Panc1 (cell line): ENCODE measurements at regions not wholly inside any gene's neighbourhood (a gene's known extent, or its start where the extent isn't known, plus 50 kb on each side); places are given as distances from the start of the nearest gene placed in this dataset.

Experiments
- ATAC-seq: fragments of 200-7000 bp; cut with Tn5 transposase; 2 replicates; pipeline ENCODE4 v1.9.1; 2020; ENCODE audit warnings: mild to moderate bottlenecking, moderate library complexity
- BruUV-seq: library from RNA; stranded (reverse); fragments of 400-500 nt; replicated peaks from 2 replicates; lab custom pipeline; 2021; lab: Mats Ljungman, UMichigan
- CTCF ChIA-PET: fragments of 300-600 bp; sonication (Branson Sonifier 250); formaldehyde crosslinking; loops from one replicate; lab custom pipeline; 2022; ENCODE audit warnings: antibody characterized with exemption; lab: Charles Lee
- POLR2A ChIA-PET: fragments of 300-600 bp; sonication (Branson Sonifier 250); formaldehyde crosslinking; loops from one replicate; lab custom pipeline; 2022; ENCODE audit warnings: antibody characterized with exemption; lab: Charles Lee
- DNase-seq: peaks from one replicate; pipeline ENCODE4 v3.0.0-alpha.2; 2010; ENCODE audit warnings: low read depth, low spot score
- H3K27ac ChIP-seq: 2 replicates; pipeline ENCODE4 v1.5.1; 2011; ENCODE audit warnings: mild to moderate bottlenecking, low read length, inconsistent platforms
- H3K27me3 ChIP-seq: fragments of 200-500 bp; sonication (Bioruptor generic); 2 replicates; pipeline ENCODE4 v1.6.0; 2014; ENCODE audit warnings: low read length, inconsistent platforms; ENCODE audit not compliant: control insufficient read depth, insufficient read depth
- H3K36me3 ChIP-seq: fragments of 200-500 bp; sonication (Bioruptor generic); 2 replicates; pipeline ENCODE4 v1.5.1; 2014; ENCODE audit warnings: inconsistent platforms, mild to moderate bottlenecking, low read length, moderate library complexity; ENCODE audit not compliant: control insufficient read depth, insufficient read depth
- H3K4me1 ChIP-seq: 2 replicates; pipeline ENCODE4 v1.5.1; 2011; ENCODE audit warnings: inconsistent platforms, mild to moderate bottlenecking, low read length, moderate library complexity; ENCODE audit not compliant: control insufficient read depth, insufficient read depth
- H3K4me3 ChIP-seq, 2 experiments: 2 replicates each; pipeline ENCODE4 v1.5.1; 2011 to 2012; ENCODE audit warnings: low read depth in 2 of 2, low read length in 2 of 2, mild to moderate bottlenecking in 2 of 2, inconsistent platforms in 1 of 2, moderate library complexity in 1 of 2
- H3K9me3 ChIP-seq: fragments of 200-500 bp; sonication (Bioruptor generic); 2 replicates; pipeline ENCODE4 v1.5.1; 2014; ENCODE audit warnings: low read depth, mild to moderate bottlenecking, inconsistent platforms, low read length, moderate library complexity; ENCODE audit not compliant: control insufficient read depth, insufficient read depth
- CTCF ChIP-seq: fragments of 450-650 bp; IDR thresholded peaks from 2 replicates; pipeline ENCODE4 v1.5.1; 2017; ENCODE audit warnings: mild to moderate bottlenecking
- POLR2AphosphoS5 ChIP-seq: IDR thresholded peaks from 2 replicates; pipeline ENCODE4 v1.6.1; 2012; ENCODE audit warnings: mild to moderate bottlenecking, low read depth, low read length, moderate library complexity
- REST ChIP-seq, 2 experiments: IDR thresholded peaks; 2 replicates each; pipeline ENCODE4 v1.6.1; 2011 to 2012; ENCODE audit warnings: low read depth in 2 of 2, control low read depth in 1 of 2, low read length in 1 of 2, mild to moderate bottlenecking in 1 of 2, moderate library complexity in 1 of 2; ENCODE audit not compliant: insufficient read depth in 1 of 2
- SIN3A ChIP-seq: IDR thresholded peaks from 2 replicates; pipeline ENCODE4 v1.6.1; 2012; ENCODE audit warnings: low read depth, mild to moderate bottlenecking, low read length, moderate library complexity, borderline replicate concordance; ENCODE audit not compliant: insufficient read depth
- TCF7L2 ChIP-seq: IDR thresholded peaks from 2 replicates; pipeline ENCODE4 v1.6.1; 2011; ENCODE audit warnings: mild to moderate bottlenecking, low read depth, low read length, inconsistent platforms
- in situ Hi-C: cut with HindIII; loops from 2 replicates; pipeline ENCODE4 v1.10.0; 2016; ENCODE audit warnings: low sequenced_read_pairs, low pct_unique_long_range_greater_than_20kb
- intact Hi-C: fragments of 100-400 bp; cut with micrococcal nuclease; formaldehyde crosslinking; loops from one replicate; pipeline ENCODE4 v1.10.0; 2022; ENCODE audit not compliant: unreplicated experiment

- CTCF ChIA-PET = no interaction called here
- in situ Hi-C loops = no loop called here
Measured at GRCh38 chr19:31783592-31783991, 434.4 kb upstream of the TSHZ3 start.

GRCh38 chr19:31784671-31785101, 435.4 kb upstream of the TSHZ3 start:
- in situ Hi-C loops (no loop called here), intact Hi-C loops (no loop called here)
- ChIA-PET CTCF (no interaction called here), POLR2A (no interaction called here)
- Histone ChIP-seq H3K9me3 (no peaks in the 10 kb centered on the region), H3K36me3 (no peaks in the 10 kb centered on the region), H3K4me3 (no peak overlapping the region), H3K27me3 (peaks cover 2% of the 10 kb centered on the region; the same call in 1 of the 2 replicates), H3K4me1 (no peaks in the 10 kb centered on the region), H3K27ac (no peak overlapping the region)
- DNase-seq = no peak
- TF ChIP-seq REST (IDR thresholded peaks at IDR 0.05; ENCODE audit: insufficient read depth in 1 of 2, low read depth in 2 of 2, low read length in 1 of 2) (no peak), TCF7L2 (no peak), CTCF (no peak), SIN3A (no peak), POLR2AphosphoS5 (no peak)
- no peak for ATAC-seq
- BruUV-seq = no TSS peak

More at GRCh38 chr19:31783592-31783991, 434.4 kb upstream of the TSHZ3 start:
- no peak overlapping the region for H3K4me3 ChIP-seq
- DNase-seq (no peak), ATAC-seq (no peak)
- H3K36me3 ChIP-seq = no peaks in the 10 kb centered on the region
- no peak overlapping the region for H3K27ac ChIP-seq
- BruUV-seq = no TSS peak
- TF ChIP-seq TCF7L2 = no peak
- TF ChIP-seq POLR2AphosphoS5 = no peak
- no peak for TF ChIP-seq SIN3A
- no peak for TF ChIP-seq REST (IDR thresholded peaks at IDR 0.05; ENCODE audit: insufficient read depth in 1 of 2, low read depth in 2 of 2, low read length in 1 of 2)
- TF ChIP-seq CTCF = no peak
- POLR2A ChIA-PET = no interaction called here
- intact Hi-C loops = no loop called here
- H3K4me1 ChIP-seq = no peaks in the 10 kb centered on the region
- H3K27me3 ChIP-seq = 0 out of 2 replicates have a peak, but pooled peaks cover 2% of the 10 kb centered on the region
- H3K9me3 ChIP-seq = no peaks in the 10 kb centered on the region
